Prostate gland (tissue), 2 donors: ENCODE measurements at regions not wholly inside any gene's neighbourhood (a gene's known extent, or its start where the extent isn't known, plus 50 kb on each side); places are given as distances from the start of the nearest gene placed in this dataset.

Experiments used
- DNase-seq: peaks from one replicate; pipeline ENCODE4 v3.0.0-alpha.2; 2019; ENCODE audit warnings: low spot score
- H3K27ac ChIP-seq, 2 donors: fragments of 200-600 bp; sonication (generic); 2 replicates each; pipeline ENCODE4 v1.5.1; 2017 to 2019
- H3K27me3 ChIP-seq: fragments of 200-600 bp; sonication (generic); replicated peaks from 2 replicates; pipeline ENCODE4 v1.5.1; 2019; ENCODE audit not compliant: insufficient read depth
- H3K36me3 ChIP-seq, 2 donors: fragments of 200-600 bp; sonication (generic); 1 replicate in 1 of 2; 2 replicates in 1 of 2; pipeline versions ENCODE4 v1.5.1 to v1.8.1; 2017 to 2019
- H3K4me1 ChIP-seq: fragments of 200-600 bp; sonication (generic); replicated peaks from 2 replicates; pipeline ENCODE4 v1.5.1; 2019
- H3K4me3 ChIP-seq, 2 donors: fragments of 200-600 bp; sonication (generic); 2 replicates each; pipeline ENCODE4 v1.5.1; 2017 to 2019
- H3K9me3 ChIP-seq: fragments of 200-600 bp; sonication (generic); 2 replicates; pipeline ENCODE4 v1.5.1; 2017
- POLR2A ChIP-seq: fragments of 450-650 bp; IDR thresholded peaks from one replicate; pipeline ENCODE4 v1.6.1; 2016; ENCODE audit warnings: antibody characterized with exemption, mild to moderate bottlenecking
- POLR2AphosphoS5 ChIP-seq: sonication (generic); formaldehyde crosslinking; IDR thresholded peaks from one replicate; pipeline ENCODE4 v1.6.1; 2017; ENCODE audit warnings: antibody characterized with exemption
- WGBS: methylation state at CpG from one replicate; pipeline ENCODE4 v1.1.5; 2018; 5-methylcytosine and 5-hydroxymethylcytosine counted together
- intact Hi-C: fragments of 100-400 bp; cut with DNase I; formaldehyde crosslinking; loops from one replicate; pipeline ENCODE4 v1.14.2; 2022
- TF ChIP-seq, protein P1 (sequence below), 4 experiments: fragments of 200-600 bp in 2 of 4; fragments of 450-650 bp in 2 of 4; sonication (generic) in 2 of 4; IDR thresholded peaks; 1 replicate in 3 of 4; 2 replicates in 1 of 4; pipeline ENCODE4 v1.5.1; 2016 to 2019; ENCODE audit warnings: antibody characterized with exemption in 4 of 4, mild to moderate bottlenecking in 2 of 4, moderate library complexity in 2 of 4

DNA sequence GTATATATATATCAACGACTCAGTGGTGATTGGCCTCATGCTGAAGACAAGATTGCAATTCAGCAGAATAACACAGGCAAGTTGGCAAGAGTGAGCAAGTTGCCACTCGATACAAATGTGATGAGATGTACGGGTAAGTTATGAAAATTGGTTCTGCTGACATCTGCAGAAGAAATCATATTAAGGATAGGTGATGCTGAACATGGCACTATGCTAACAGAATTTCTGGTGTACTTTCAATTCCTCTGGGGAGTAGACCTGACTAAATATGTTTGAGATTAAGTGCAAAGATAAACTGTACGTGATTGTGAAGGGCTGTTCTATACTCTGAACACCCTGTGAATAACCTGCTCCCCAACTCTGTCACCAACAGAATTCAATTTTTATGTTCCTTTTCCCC lies 758.2 kb downstream of the TBC1D32 start:
- intact Hi-C loops, result no loop called here
- TF ChIP-seq POLR2AphosphoS5, result no peak
- TF ChIP-seq, protein P1, sequence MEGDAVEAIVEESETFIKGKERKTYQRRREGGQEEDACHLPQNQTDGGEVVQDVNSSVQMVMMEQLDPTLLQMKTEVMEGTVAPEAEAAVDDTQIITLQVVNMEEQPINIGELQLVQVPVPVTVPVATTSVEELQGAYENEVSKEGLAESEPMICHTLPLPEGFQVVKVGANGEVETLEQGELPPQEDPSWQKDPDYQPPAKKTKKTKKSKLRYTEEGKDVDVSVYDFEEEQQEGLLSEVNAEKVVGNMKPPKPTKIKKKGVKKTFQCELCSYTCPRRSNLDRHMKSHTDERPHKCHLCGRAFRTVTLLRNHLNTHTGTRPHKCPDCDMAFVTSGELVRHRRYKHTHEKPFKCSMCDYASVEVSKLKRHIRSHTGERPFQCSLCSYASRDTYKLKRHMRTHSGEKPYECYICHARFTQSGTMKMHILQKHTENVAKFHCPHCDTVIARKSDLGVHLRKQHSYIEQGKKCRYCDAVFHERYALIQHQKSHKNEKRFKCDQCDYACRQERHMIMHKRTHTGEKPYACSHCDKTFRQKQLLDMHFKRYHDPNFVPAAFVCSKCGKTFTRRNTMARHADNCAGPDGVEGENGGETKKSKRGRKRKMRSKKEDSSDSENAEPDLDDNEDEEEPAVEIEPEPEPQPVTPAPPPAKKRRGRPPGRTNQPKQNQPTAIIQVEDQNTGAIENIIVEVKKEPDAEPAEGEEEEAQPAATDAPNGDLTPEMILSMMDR (IDR thresholded peaks at IDR 0.05), result no peak
- TF ChIP-seq POLR2A, result no peak
- no peaks in the 10 kb centered on the region for H3K9me3 ChIP-seq
- H3K4me1 ChIP-seq, result no peaks in the 10 kb centered on the region
- H3K27ac ChIP-seq, result no peak overlapping the region
- no peak overlapping the region for H3K4me3 ChIP-seq
- no peaks in the 10 kb centered on the region for H3K36me3 ChIP-seq
- DNase-seq, result no peak
- WGBS, result 73% methylated on average over 4 of the region's 4 CpGs
- H3K27me3 ChIP-seq, result no peaks in the 10 kb centered on the region

DNA sequence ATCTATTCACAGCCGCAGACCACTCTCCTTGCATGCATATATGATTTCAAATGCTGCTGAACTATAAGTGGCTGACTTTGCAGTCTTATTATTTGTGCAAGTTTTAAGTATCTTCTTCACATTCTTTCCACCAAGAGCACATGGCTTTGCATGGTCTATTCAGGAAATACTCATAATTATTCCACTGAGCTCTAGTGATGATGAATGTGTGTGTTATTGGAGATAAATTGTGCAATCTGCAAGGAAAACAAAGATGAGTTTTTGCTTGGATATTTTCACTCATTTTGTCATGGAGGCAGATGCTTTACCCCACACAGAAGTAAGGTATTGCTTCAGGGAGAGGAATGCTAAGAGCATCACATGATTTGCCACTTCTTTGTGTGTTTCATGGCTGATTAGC lies 764.6 kb downstream of the TBC1D32 start:
- Histone ChIP-seq H3K27me3 (no peaks in the 10 kb centered on the region), H3K4me3 (no peak overlapping the region), H3K36me3 (no peaks in the 10 kb centered on the region), H3K4me1 (no peaks in the 10 kb centered on the region), H3K27ac (no peak overlapping the region), H3K9me3 (no peaks in the 10 kb centered on the region)
- WGBS, result 93% methylated on average over 1 of the region's 1 CpG
- DNase-seq, result no peak
- no peak for TF ChIP-seq POLR2AphosphoS5
- TF ChIP-seq, protein P1 (IDR thresholded peaks at IDR 0.05), result no peak
- no peak for TF ChIP-seq POLR2A
- intact Hi-C loops, result no loop called here

DNA sequence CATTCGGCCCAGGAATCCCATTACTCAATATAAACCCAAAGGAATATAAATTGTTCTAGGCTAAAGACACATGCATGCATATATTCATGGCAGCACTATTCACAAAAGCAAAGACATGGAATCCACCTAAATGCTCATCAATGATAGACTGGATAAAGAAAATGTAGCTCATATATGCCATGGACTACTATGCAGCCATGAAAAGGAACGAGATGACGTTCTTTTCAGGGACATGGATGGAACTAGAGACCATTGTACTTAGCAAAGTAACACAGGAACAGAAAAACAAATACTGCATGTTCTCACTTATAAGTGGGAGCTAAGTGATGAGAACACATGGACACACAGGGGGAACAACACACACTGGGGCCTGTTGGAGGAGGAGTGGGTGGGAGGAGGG lies 769.5 kb downstream of the TBC1D32 start:
- DNase-seq, result no peak
- WGBS, result 88% methylated on average over 3 of the region's 3 CpGs
- no peaks in the 10 kb centered on the region for H3K36me3 ChIP-seq
- H3K9me3 ChIP-seq, result no peaks in the 10 kb centered on the region
- intact Hi-C loops, result no loop called here
- TF ChIP-seq, protein P1 (IDR thresholded peaks at IDR 0.05), result no peak
- TF ChIP-seq POLR2A (no peak), POLR2AphosphoS5 (no peak)
- no peak overlapping the region for H3K4me3 ChIP-seq
- no peaks in the 10 kb centered on the region for H3K4me1 ChIP-seq
- H3K27me3 ChIP-seq, result no peaks in the 10 kb centered on the region
- no peak overlapping the region for H3K27ac ChIP-seq

DNA sequence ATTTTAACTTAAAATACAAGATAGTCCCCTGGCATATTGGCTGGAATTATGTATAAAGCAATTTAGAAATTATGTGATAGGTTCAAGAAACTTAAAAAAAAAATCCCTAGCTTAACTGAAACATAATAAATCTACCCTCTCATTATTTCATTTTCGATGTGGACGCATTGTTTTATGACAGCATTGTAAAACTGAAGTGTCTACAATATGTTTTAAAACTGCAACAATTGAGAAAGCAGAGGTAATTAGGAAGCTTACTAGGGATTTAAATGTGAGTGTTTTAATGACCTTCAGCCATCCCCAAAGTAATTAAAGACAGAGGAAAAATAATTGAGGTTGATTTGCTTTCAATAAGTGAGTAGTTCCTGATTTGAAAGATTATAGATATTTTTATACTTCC lies 776.0 kb downstream of the TBC1D32 start:
- WGBS, result 53% methylated on average over 2 of the region's 2 CpGs

DNA sequence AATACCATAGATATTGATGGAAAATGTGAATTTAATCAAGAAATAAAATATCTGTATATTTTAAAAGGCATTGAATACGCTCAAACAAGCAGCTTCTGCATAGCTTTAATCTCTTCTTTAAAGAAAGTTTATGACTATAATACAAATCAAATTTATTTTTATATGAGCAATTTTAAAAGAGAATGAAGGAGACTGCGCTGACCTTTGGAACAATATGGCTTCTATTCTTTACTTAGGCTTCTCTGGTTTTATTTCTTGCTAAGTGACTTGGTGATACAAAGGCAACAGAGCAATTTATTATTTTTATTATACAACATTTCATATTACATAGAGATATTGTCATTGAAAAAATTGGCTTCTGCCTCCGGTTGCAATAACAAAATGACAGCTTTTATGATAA lies 776.7 kb downstream of the TBC1D32 start:
- no peaks in the 10 kb centered on the region for H3K9me3 ChIP-seq
- no peak for TF ChIP-seq POLR2AphosphoS5
- intact Hi-C loops, result no loop called here
- H3K27me3 ChIP-seq, result no peaks in the 10 kb centered on the region
- 86% methylated on average over 3 of the region's 3 CpGs for WGBS
- DNase-seq, result no peak
- H3K4me3 ChIP-seq, result no peak overlapping the region
- H3K36me3 ChIP-seq, result no peaks in the 10 kb centered on the region
- no peaks in the 10 kb centered on the region for H3K4me1 ChIP-seq
- H3K27ac ChIP-seq, result no peak overlapping the region

More for the DNA sequence above, 776.0 kb downstream of the TBC1D32 start:
- Histone ChIP-seq H3K27ac (no peak overlapping the region), H3K4me3 (no peak overlapping the region), H3K27me3 (no peaks in the 10 kb centered on the region), H3K4me1 (no peaks in the 10 kb centered on the region), H3K36me3 (no peaks in the 10 kb centered on the region), H3K9me3 (no peaks in the 10 kb centered on the region)
- TF ChIP-seq POLR2A (no peak), POLR2AphosphoS5 (no peak)
- TF ChIP-seq, protein P1 (IDR thresholded peaks at IDR 0.05), result no peak
- intact Hi-C loops, result no loop called here
- DNase-seq, result no peak
